Stimulated activated CD4-positive, alpha-beta T cell treated with anti-CD3 and anti-CD28 coated beads, Interleukin-2, amount 100 ng/mL, for 24 hours (primary cell): ENCODE measurements at regions not wholly inside any gene's neighbourhood (a gene's known extent, or its start where the extent isn't known, plus 50 kb on each side); places are given as distances from the start of the nearest gene placed in this dataset.
"Not testable (repeated sequence)": the region's sequence is repeated elsewhere in the genome, so short reads cannot be mapped to it uniquely, and the experiment has no call there.

Experiments
- DNase-seq, 2 donors: peaks; one replicate each; pipeline ENCODE4 v3.0.0-alpha.2; 2020

GRCh38 chr22:49361164-49361563 is 466.5 kb downstream of the BRD1 start:
- DNase-seq: no peak

GRCh38 chr22:49360746-49361145 is 466.9 kb downstream of the BRD1 start:
- DNase-seq: no peak

GRCh38 chr22:49359076-49359475 is 468.6 kb downstream of the BRD1 start:
- no peak for DNase-seq

GRCh38 chr22:49357661-49358440 is 469.8 kb downstream of the BRD1 start:
- no peak for DNase-seq

- DNase-seq: no peak
Observed at GRCh38 chr22:49356428-49356827, 471.2 kb downstream of the BRD1 start.

- DNase-seq: no peak
Observed at GRCh38 chr22:49355211-49355920, 472.3 kb downstream of the BRD1 start.

- DNase-seq: no peak
Observed at GRCh38 chr22:49354516-49355210, 473.0 kb downstream of the BRD1 start.

- DNase-seq: no peak
Observed at GRCh38 chr22:49353235-49353634, 474.4 kb downstream of the BRD1 start.

- DNase-seq: no peak
Observed at GRCh38 chr22:49352361-49353169, 475.1 kb downstream of the BRD1 start.

- DNase-seq: no peak
Observed at GRCh38 chr22:49351761-49352227, 475.9 kb downstream of the BRD1 start.

GRCh38 chr22:49350441-49351121 is 477.1 kb downstream of the BRD1 start:
- no peak for DNase-seq

- no peak for DNase-seq
Observed at GRCh38 chr22:49349841-49350381, 477.8 kb downstream of the BRD1 start.

- DNase-seq: no peak
Observed at GRCh38 chr22:49349181-49349835, 478.4 kb downstream of the BRD1 start.

GRCh38 chr22:49348631-49349030 is 479.0 kb downstream of the BRD1 start:
- DNase-seq: no peak

- DNase-seq: no peak
Observed at GRCh38 chr22:49347376-49347775, 480.3 kb downstream of the BRD1 start.

- DNase-seq: no peak
Observed at GRCh38 chr22:49345896-49346295, 481.8 kb downstream of the BRD1 start.

- DNase-seq: no peak
Observed at GRCh38 chr22:49344656-49345055, 483.0 kb downstream of the BRD1 start.

- DNase-seq: no peak
Observed at GRCh38 chr22:49344161-49344560, 483.5 kb downstream of the BRD1 start.

- no peak for DNase-seq
Observed at GRCh38 chr22:49340406-49340805, 487.3 kb downstream of the BRD1 start.

GRCh38 chr22:49336483-49336882 is 491.2 kb downstream of the BRD1 start:
- DNase-seq: not testable (repeated sequence)

GRCh38 chr22:49334976-49335375 is 492.7 kb downstream of the BRD1 start:
- no peak for DNase-seq
